ENCODE measurements at regions not wholly inside any gene's neighbourhood (a gene's known extent, or its start where the extent isn't known, plus 50 kb on each side); places are given as distances from the start of the nearest gene placed in this dataset.

DNA sequence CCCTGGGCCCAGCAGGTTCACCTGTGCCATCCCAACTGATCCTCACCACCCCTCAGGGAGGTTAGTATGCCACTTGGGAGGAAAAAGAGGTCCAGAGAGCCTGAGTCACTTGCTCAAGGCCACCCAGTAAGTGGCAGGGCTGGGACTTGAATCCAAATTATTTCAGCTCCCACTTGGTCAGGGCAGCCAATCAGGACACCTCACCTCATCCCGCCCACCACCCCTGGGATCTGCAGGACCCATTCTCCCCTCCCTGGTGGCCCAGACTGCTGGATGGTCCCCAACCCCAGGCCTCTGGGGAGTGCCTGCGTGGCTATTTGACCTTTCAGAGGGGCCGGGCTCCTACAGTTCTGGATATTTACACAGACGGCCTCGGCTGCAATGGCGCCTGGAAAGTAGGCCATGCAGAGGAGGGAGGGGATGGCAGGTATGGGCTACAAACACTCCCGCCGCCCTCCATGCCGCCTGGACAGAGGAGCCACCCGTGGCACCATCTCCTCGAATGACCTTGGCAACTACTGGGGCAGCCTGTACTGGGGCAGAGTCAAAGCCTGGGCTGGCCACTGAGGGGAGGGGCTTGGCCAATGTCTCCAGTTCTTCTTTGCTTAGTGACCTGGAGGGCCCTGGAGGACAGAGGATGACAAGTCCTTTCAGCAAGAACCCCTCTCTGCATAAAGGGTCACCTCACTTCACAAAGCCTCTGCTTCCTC, 153.6 kb upstream of the LINGO1 start:
- DNase-seq = no peak

DNA sequence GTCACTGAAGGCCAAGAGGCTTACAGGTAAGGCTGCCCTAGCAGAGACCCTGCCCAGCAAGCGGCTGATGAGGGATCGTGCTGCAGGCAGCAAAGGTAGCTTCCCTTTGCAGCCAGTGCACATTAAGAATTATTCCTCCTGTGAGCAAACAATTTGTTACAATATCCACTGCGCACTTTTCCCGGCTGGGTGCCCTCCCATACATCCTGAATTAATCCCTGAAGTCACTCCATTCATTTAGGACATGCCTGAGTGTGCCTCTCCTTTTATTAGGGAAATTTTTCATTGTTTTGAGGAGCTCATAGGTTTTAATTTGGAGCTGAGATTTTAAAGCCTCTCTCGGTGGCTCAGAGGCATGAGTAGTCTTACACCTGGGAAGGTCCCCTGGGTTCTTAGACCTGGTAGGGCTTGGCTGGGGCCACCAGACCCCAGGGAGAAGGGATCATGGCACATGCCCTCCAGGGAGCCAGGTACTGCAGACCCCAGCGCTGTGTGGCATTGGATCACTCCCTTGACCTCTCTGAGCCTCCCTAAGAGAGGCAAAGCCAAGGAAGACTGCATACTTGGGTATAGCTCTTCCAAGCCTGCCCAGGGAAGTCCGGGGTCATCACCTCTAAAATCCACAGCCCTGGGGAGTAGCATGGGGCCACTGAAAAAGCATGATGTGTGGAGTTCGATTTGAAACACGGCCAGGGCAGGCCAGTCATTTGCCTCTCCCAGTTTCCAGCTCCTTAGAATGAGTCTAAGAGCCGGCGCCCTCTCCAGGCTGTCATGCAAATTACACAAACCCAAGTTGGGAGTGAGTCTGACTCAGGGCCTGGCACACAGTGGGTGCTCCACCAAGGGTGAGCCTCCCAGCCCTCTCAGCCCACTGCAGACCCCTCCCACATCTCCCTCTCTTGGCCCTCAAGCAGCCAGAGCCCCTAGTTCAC, 151.9 kb upstream of the LINGO1 start:
- DNase-seq = no peak

DNA sequence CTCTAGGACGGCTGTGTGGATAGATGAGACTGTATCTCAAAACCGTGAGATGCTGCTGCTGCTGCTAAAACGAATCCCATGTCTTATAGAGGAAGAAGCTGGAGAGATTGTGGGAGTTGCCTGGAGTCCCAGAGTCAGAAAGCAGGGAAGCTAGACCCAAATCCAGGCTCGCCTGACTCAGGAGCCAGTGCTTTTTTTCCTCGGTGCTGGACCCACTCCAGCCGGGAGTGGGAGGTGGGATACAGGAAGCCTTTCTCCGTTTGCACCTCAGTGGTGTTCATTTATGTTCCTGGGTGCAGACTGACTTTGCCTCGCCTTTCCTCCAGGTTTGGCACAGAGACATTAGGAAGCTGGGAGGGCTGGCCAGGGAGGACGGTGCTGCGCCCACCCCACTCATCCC, 150.9 kb upstream of the LINGO1 start:
- no peak for DNase-seq

DNA sequence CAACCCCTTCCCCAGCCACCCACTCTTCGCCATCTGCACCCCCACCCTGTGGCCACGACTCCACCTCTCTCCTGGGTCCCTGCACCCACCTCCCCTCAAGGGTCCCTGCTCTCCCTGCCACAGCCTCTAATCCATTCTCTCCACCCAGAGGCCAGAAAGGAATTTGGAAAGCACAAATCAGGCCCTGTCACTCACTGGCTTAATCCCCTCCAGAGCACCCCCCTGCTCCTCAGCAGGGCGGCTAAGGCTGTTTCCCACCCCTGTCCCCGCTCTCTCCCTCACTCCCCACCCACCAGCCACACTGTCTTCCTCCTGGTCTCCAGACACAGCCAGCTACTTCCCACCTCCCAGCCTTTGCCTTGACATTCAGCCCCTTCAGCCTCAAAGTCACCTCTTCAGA, 150.0 kb upstream of the LINGO1 start:
- DNase-seq = no peak

DNA sequence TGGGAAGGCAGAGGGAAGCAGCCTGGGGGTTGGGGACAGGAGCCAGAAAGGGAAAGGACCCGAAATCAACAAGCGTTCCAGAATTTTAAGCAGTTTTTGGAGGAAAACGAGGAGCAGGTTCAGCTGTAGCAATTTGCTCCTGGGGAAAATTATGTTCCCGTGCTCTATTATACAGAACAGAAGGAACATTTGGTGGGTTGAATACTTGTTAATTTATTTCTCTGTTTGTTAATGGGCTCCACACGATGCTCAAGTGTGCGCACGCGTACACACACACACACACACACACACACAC, 149.2 kb upstream of the LINGO1 start:
- no peak for DNase-seq

DNA sequence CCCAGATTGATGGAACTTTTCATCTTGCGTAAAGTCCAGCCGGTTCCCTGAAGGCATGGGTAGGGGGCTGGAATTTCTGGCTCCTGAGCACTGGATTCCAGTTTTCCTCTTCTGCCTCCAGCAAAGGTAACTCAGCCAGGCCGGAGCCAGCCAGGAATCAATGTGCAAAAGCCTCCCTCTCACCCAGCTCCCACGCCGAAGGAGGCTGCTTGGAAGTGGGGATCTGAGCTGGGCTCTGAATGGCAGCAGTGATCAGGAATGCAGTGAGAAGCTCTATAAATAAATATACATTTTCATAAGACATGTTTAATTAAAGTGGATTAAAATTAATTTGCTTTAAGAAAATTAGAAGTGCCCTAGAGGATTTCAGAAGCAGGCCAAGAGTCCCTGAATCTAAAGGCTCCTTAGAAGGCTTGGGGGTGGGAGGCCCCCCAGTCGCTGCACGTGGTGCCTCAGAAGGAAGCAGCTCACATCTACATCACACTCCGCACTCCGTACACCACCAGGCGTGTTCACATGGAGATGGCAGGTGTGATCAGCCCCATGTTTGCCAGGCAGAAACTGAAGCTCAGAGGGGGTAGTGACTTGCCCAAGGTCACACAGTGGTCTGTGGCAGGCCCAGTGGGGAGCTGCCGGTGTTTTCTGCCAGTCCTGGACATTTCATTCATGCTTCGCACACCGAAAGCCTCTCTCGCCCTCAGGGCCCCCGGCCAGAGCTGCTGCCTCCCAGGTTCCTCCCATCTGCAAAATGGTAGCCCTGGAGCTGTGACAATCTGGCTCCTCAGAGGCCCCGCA, 148.6 kb upstream of the LINGO1 start:
- DNase-seq = no peak

DNA sequence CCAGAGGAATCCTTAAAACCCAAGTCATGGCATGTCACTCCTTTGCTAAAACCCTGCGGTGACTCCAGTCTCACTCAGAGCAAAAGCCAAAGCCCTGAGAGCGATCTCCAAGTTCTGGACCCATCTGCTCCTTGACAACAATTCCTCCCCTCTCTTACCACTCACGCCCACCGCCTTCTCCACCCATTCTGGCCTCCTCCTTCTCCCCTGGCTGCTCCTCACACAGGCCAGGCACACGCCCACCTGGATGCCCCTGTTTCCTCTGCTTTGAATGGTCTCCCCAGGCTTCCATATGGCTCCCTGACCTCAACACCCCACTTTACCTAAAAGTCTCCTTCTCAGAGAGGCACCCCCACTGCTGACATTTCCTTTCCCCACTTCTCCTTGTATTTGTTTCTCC, 146.1 kb upstream of the LINGO1 start:
- no peak for DNase-seq

- DNase-seq = no peak
Observed at GRCh38 chr15:77775837-77776236, 143.1 kb upstream of the LINGO1 start.

GRCh38 chr15:77775373-77775772, 142.7 kb upstream of the LINGO1 start:
- no peak for DNase-seq

DNA sequence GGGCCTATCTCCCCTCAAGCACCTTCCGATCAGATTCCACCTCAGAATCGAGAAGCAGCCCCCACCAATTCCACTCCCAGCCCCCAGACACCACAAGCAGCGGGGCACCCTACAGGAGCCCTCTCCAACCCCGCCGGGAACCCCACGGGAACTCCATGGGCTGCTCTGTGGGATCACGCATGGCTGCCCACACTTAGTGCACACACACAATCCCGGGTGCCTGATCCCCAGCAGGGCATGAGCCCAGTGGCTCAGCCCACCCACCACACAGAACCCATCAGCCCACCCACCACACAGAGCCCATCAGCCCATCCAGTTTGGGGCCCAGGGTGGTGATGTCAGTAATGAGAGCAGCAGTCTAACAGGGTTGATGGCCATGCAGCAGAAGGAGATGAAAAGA, 141.6 kb upstream of the LINGO1 start:
- DNase-seq = no peak

DNA sequence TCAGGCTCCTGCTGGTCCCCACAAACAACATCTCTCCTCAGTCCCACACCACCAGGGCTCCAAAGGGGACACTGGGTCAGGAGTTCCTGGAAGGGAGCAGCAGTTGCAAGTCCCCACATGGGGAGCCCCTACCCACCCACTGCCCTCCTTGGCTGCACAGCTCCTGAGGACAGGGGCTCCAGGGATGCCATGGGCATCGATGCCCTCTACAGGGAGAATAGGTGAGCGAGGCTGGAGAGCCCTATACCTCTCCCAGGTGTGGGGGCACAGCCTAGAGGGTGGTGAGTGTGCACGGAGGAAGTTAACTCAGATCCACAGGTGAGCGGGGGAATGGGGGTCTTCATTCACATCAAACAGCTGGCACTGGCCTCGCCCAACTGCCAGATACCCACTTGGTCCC, 141.2 kb upstream of the LINGO1 start:
- DNase-seq = no peak

- DNase-seq = no peak
Observed at GRCh38 chr15:77772641-77773402, 140.1 kb upstream of the LINGO1 start.

GRCh38 chr15:77771616-77772015, 138.9 kb upstream of the LINGO1 start:
- DNase-seq = no peak

GRCh38 chr15:77769700-77770099, 137.0 kb upstream of the LINGO1 start:
- DNase-seq = no peak

GRCh38 chr15:77768521-77769078, 135.9 kb upstream of the LINGO1 start:
- DNase-seq = no peak

DNA sequence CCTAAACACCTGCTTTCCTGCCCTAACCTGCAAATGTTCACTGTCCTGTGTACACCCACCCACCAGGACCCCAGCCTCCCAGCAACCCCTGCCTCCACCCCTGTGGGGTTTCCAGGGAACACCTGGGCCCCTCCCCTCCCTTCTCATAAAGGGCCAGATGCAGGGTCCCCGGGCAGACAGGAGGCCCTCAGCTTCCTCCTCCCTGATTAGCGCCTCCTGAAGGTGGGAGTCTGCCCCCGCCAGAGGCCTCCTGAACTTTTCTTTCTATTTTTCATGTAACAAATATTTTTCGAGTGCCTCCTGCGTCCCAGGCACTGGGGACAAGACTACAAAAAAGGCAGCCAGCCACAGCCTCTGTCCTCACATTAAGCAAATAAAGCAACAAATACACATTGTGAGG, 135.4 kb upstream of the LINGO1 start:
- DNase-seq = no peak

- no peak for DNase-seq
Observed at GRCh38 chr15:77764095-77764494, 131.4 kb upstream of the LINGO1 start.

DNA sequence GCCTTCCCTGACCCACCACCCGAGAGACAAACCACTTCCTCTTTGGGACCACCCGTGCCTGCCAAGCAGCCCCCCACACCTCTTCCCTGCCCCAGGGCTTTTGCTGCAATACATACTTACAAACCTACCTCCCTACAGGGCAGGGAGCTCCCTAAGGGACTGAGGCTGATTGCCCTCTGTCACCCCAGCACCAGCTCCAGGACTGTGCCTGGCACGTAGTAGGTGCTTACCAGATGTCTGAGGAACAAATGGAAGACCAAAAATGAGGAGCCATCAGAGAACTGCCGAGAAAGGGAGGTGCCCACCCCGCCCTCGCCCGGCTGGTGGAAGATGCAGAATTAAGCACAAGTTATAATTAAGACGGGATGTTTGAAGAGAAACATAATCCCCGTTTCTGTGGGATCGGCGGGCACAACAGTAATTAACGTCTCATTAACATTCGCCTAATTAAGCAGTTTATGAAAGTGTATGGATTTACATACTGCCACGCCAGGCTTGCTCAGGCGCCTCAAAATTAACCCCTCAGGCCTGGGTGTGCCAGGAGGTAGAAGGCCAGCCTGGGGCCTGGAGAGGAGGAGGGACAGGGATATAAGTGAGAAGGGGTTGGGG, 130.1 kb upstream of the LINGO1 start:
- no peak for DNase-seq

DNA sequence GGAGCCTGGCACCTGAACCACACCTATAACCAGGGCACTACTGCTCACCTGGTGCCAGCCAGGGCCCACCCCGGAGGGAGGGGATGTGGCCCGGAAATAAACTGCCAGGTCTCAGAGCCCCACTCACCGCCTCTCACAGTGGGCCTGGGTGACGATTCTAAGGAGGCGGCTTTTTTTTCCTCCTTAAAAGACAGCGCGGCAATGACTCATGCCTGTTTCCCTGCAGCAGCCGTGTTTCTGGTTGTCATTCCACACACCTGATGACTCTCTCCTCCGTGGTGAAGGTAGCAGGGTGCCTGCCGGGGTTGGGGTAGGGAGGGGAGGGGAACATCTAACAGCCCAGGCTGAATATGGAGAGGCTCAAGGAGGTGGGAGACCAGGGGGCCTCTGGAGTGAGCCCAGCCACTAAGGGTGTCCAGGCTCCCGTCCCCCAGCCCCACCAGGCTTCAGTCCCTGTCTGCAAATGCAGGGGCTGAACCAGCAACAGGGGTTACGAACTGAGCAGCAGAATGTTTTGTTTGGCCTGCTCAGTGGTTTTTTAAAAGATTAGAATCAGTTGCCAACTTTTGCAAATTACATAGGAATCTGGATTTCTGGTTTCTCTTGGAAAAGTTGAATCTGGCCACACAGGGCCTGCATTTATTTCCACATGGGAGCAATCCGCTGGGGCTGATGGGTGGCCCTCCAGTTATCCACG, 127.3 kb upstream of the LINGO1 start:
- no peak for DNase-seq

DNA sequence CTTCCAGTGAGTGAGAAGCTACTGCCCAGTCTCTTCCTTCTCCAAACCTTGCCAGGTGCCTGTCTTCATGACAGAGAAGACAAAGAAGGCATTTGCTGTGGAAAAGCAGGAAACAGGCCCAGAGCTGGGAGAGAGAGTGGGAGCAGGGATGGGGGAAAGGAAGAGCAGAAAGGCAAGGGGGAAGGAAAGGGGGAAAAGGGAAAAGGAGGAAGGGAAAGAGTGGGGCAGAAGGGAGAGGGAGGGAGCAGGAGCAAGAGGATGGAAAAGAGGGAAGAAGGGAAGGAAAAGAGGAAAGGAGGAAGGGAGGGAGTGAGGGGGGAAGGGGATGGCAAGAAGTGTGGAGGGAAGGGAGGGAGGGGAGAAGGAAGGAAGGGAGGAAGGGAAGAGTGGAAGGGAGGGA, 121.2 kb upstream of the LINGO1 start:
- no peak for DNase-seq

DNA sequence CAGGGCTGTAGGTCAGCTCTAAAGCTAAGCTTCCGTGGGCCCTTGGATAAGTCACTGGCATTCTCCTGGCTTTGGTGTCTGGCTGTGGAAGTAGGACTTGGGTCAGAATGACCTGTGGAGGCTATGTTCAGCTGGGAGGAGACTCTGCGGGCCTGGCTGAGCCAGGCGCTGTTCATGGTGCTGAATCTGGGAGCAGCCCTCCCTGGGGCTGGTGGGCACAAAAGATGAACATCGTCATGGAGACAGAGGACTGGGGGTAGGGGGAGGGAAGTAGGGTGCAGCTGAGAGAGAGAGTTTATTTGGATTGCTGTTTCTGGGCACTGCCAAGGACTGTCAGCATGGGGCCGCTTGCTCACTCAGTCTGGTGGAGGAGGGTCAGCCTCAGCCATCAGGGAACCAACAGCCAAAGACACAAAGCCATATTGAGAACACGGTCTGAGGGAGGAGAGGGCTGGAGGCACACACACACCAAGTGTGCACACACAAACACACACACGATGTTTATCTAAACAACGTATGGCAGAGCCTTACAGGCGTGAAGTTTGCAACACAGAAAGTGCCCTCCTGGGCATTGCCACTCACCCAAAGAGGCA, 120.7 kb upstream of the LINGO1 start:
- no peak for DNase-seq
